Kidney (tissue), 13 donors: ENCODE measurements at regions not wholly inside any gene's neighbourhood (a gene's known extent, or its start where the extent isn't known, plus 50 kb on each side); places are given as distances from the start of the nearest gene placed in this dataset.
A peak's percentile ranks its signal among the peaks of the same experiment; 100 is the strongest.

ENCODE experiments used
- DNase-seq, 5 donors: peaks; one replicate each; pipeline ENCODE4 v3.0.0-alpha.2; 2013 to 2020
- FAIRE-seq: peaks from 2 replicates; lab custom pipeline; 2012; peaks lifted over from hg19 to GRCh38; lab: Jason Lieb, UNC
- H3K27ac ChIP-seq, 2 donors: one replicate each; pipeline ENCODE4 v1.7.0; 2013; ENCODE audit warnings: low read depth in 2 of 2, low read length in 2 of 2, inconsistent platforms in 1 of 2
- H3K27me3 ChIP-seq: one replicate; pipeline ENCODE4 v1.7.1; 2013; ENCODE audit warnings: low read length, inconsistent platforms; ENCODE audit not compliant: control insufficient read depth, insufficient read depth
- H3K36me3 ChIP-seq, 3 donors: one replicate each; pipeline versions ENCODE4 v1.7.0 to v1.7.1; 2013; ENCODE audit warnings: low read length in 3 of 3, control low read depth in 1 of 3, inconsistent platforms in 1 of 3; ENCODE audit not compliant: insufficient read depth in 3 of 3, control insufficient read depth in 2 of 3
- H3K4me1 ChIP-seq, 3 donors: one replicate each; pipeline versions ENCODE4 v1.7.0 to v1.7.1; 2013; ENCODE audit warnings: low read length in 3 of 3, inconsistent platforms in 1 of 3, low read depth in 1 of 3; ENCODE audit not compliant: control insufficient read depth in 2 of 3, insufficient read depth in 2 of 3
- H3K4me3 ChIP-seq, 3 donors: one replicate each; pipeline versions ENCODE4 v1.7.0 to v1.8.1; 2013; ENCODE audit warnings: low read length in 3 of 3, control low read depth in 1 of 3, inconsistent platforms in 1 of 3
- H3K9ac ChIP-seq, 3 donors: one replicate each; pipeline versions ENCODE4 v1.7.0 to v1.7.1; 2013; ENCODE audit warnings: low read length in 3 of 3, control low read depth in 1 of 3, inconsistent platforms in 1 of 3
- H3K9me3 ChIP-seq, 3 donors: one replicate each; pipeline versions ENCODE4 v1.7.0 to v1.7.1; 2013; ENCODE audit warnings: low read length in 3 of 3, control low read depth in 1 of 3, inconsistent platforms in 1 of 3; ENCODE audit not compliant: control insufficient read depth in 2 of 3, insufficient read depth in 1 of 3
- CTCF ChIP-seq: IDR thresholded peaks from 3 replicates; pipeline ENCODE4 v1.5.1; 2012; ENCODE audit warnings: mild to moderate bottlenecking, moderate library complexity, borderline replicate concordance; ENCODE audit not compliant: insufficient read depth; ENCODE audit errors: extremely low read depth
- intact Hi-C: fragments of 100-400 bp; cut with DNase I; formaldehyde crosslinking; loops from one replicate; pipeline ENCODE4 v1.11.1; 2022
- donor health status: control.
- donor health status: control.
- donor health status: control.
- donor health status: control.
- donor health status: control.
- donor health status: DM: yes; HTN: yes; CAD: no.
- donor health status: Normal renal cell carcinoma (clear cell type).

- H3K27ac ChIP-seq: no peak overlapping the region
Measured at GRCh38 chr6:48412656-48413055, 301.7 kb upstream of the PTCHD4 start.

GRCh38 chr6:48404927-48405326 is 293.9 kb upstream of the PTCHD4 start:
- Histone ChIP-seq H3K27ac (no peak overlapping the region), H3K4me1 (no peaks in the 10 kb centered on the region), H3K9me3 (peaks cover 0 to 8% (median 3%) of the 10 kb centered on the region in 3 donors), H3K36me3 (no peaks in the 10 kb centered on the region), H3K27me3 (no peaks in the 10 kb centered on the region), H3K9ac (no peak overlapping the region), H3K4me3 (no peak overlapping the region)
- DNase-seq (no peak), FAIRE-seq (peak; percentile 77)
- intact Hi-C loops: no loop called here
- TF ChIP-seq CTCF: no peak

More at GRCh38 chr6:48412656-48413055, 301.7 kb upstream of the PTCHD4 start:
- DNase-seq (no peak), FAIRE-seq (no peak)
- Histone ChIP-seq H3K9me3 (no peaks in the 10 kb centered on the region), H3K36me3 (no peaks in the 10 kb centered on the region), H3K4me1 (no peaks in the 10 kb centered on the region), H3K4me3 (no peak overlapping the region), H3K9ac (no peak overlapping the region), H3K27me3 (no peaks in the 10 kb centered on the region)
- intact Hi-C loops: no loop called here
- TF ChIP-seq CTCF: no peak

GRCh38 chr6:48403587-48403986 is 292.6 kb upstream of the PTCHD4 start:
- TF ChIP-seq CTCF: no peak
- no peaks in the 10 kb centered on the region for H3K4me1 ChIP-seq
- peaks cover 0 to 8% (median 3%) of the 10 kb centered on the region in 3 donors for H3K9me3 ChIP-seq
- no peak overlapping the region for H3K4me3 ChIP-seq
- FAIRE-seq (no peak), DNase-seq (no peak)
- no peak overlapping the region for H3K9ac ChIP-seq
- H3K27me3 ChIP-seq: no peaks in the 10 kb centered on the region
- no peaks in the 10 kb centered on the region for H3K36me3 ChIP-seq
- intact Hi-C loops: no loop called here
- H3K27ac ChIP-seq: no peak overlapping the region

GRCh38 chr6:48401016-48401415 is 290.0 kb upstream of the PTCHD4 start:
- Histone ChIP-seq H3K36me3 (no peaks in the 10 kb centered on the region), H3K27me3 (no peaks in the 10 kb centered on the region), H3K4me3 (no peak overlapping the region), H3K9me3 (peaks cover 0 to 8% (median 3%) of the 10 kb centered on the region in 3 donors), H3K4me1 (no peaks in the 10 kb centered on the region), H3K27ac (no peak overlapping the region), H3K9ac (no peak overlapping the region)
- FAIRE-seq: no peak
- intact Hi-C loops: no loop called here
- TF ChIP-seq CTCF: no peak
- DNase-seq: peak in 1 of 5 donors; percentile 3
